K562 (cell line): ENCODE measurements at regions not wholly inside any gene's neighbourhood (a gene's known extent, or its start where the extent isn't known, plus 50 kb on each side); places are given as distances from the start of the nearest gene placed in this dataset.

Source experiments
- ATAC-seq: fragments of 200-7000 bp; cut with Tn5 transposase; 3 replicates; pipeline ENCODE4 v1.9.1; 2020; ENCODE audit warnings: moderate library complexity
- BruUV-seq: library from RNA; stranded (reverse); fragments of 400-500 nt; replicated peaks from 2 replicates; lab custom pipeline; 2021; lab: Mats Ljungman, UMichigan
- CTCF ChIA-PET: fragments of 300-600 bp; formaldehyde crosslinking; extraction: SDS; loops from one replicate; lab custom pipeline; 2021; ENCODE audit warnings: low intra/inter-chr PET ratio; lab: Yijun Ruan, JAX
- POLR2A ChIA-PET: fragments of 300-600, 350-650 bp; sonication (Branson Sonifier 250); formaldehyde crosslinking; extraction: SDS; loops from one replicate; lab custom pipeline; 2021; ENCODE audit warnings: antibody characterized with exemption, inconsistent platforms; lab: Yijun Ruan, JAX
- DNase-seq, 4 experiments: peaks; one replicate each; pipeline versions ENCODE4 v3.0.0 to v3.0.0-alpha.2; 2011 to 2018; ENCODE audit warnings: low spot score in 3 of 4, mixed read lengths in 3 of 4; ENCODE audit errors: extremely low read depth in 1 of 4
- FAIRE-seq: peaks from 2 replicates; lab custom pipeline; 2011; peaks lifted over from hg19 to GRCh38; lab: Jason Lieb, UNC
- H2AFZ ChIP-seq: 2 replicates; pipeline ENCODE4 v1.6.0; 2011; ENCODE audit warnings: low read depth, low read length, control low read depth, inconsistent platforms
- H3K27ac ChIP-seq: fragments of 200-600 bp; 3 replicates; pipeline ENCODE4 v1.8.0; 2011; ENCODE audit warnings: low read depth, mild to moderate bottlenecking, control low read depth, inconsistent platforms, low read length, moderate library complexity, mixed read lengths; ENCODE audit errors: extremely low read depth
- H3K27me3 ChIP-seq, 2 experiments: fragments of 300-600 bp in 1 of 2; 2 replicates in 1 of 2; 3 replicates in 1 of 2; pipeline versions ENCODE4 v1.6.0 to v1.8.0; 2011; ENCODE audit warnings: inconsistent platforms in 2 of 2, low read length in 2 of 2, mild to moderate bottlenecking in 1 of 2, mixed read lengths in 1 of 2, moderate library complexity in 1 of 2; ENCODE audit not compliant: control insufficient read depth in 2 of 2, insufficient read depth in 2 of 2
- H3K36me3 ChIP-seq: fragments of 300-600 bp; 3 replicates; pipeline ENCODE4 v1.8.0; 2011; ENCODE audit warnings: mild to moderate bottlenecking, low read length, inconsistent platforms; ENCODE audit not compliant: control insufficient read depth, insufficient read depth
- H3K4me1 ChIP-seq, 2 experiments: fragments of 200-600 bp in 1 of 2; replicated peaks in 1 of 2; 2 replicates in 1 of 2; 3 replicates in 1 of 2; pipeline versions ENCODE4 v1.5.1 to v1.8.0; 2011; ENCODE audit warnings: inconsistent platforms in 2 of 2, low read length in 2 of 2, mild to moderate bottlenecking in 1 of 2, mixed read lengths in 1 of 2, moderate library complexity in 1 of 2; ENCODE audit not compliant: control insufficient read depth in 2 of 2, insufficient read depth in 2 of 2
- H3K4me2 ChIP-seq: 2 replicates; pipeline ENCODE4 v1.6.1; 2011; ENCODE audit warnings: low read length, control low read depth, inconsistent platforms, mixed read lengths; ENCODE audit not compliant: insufficient read depth
- H3K4me3 ChIP-seq: fragments of 200-600 bp; sonication (generic), shearing (Covaris generic); 2 replicates; pipeline ENCODE4 v1.5.1; 2016; ENCODE audit warnings: control low read depth, inconsistent platforms
- H3K79me2 ChIP-seq: fragments of 200-600 bp; 3 replicates; pipeline ENCODE4 v1.8.0; 2011; ENCODE audit warnings: low read length, inconsistent platforms; ENCODE audit not compliant: control insufficient read depth, insufficient read depth
- H3K9ac ChIP-seq, 2 experiments: 2 replicates each; pipeline versions ENCODE4 v1.6.0 to v1.6.1; 2011; ENCODE audit warnings: low read depth in 2 of 2, low read length in 2 of 2, control low read depth in 1 of 2, inconsistent platforms in 1 of 2, mild to moderate bottlenecking in 1 of 2, mixed read lengths in 1 of 2; ENCODE audit not compliant: insufficient read depth in 1 of 2
- H3K9me1 ChIP-seq: one replicate; pipeline ENCODE4 v1.6.0; 2011; ENCODE audit warnings: inconsistent platforms, mild to moderate bottlenecking, low read length, moderate library complexity; ENCODE audit not compliant: control insufficient read depth, insufficient read depth
- H3K9me3 ChIP-seq: replicated peaks from 2 replicates; pipeline ENCODE4 v1.5.1; 2011; ENCODE audit warnings: low read depth, low read length, inconsistent platforms; ENCODE audit not compliant: control insufficient read depth, insufficient read depth
- H4K20me1 ChIP-seq: replicated peaks from 2 replicates; pipeline ENCODE4 v1.6.1; 2011; ENCODE audit warnings: low read length, inconsistent platforms, mixed read lengths; ENCODE audit not compliant: control insufficient read depth, insufficient read depth
- CGGBP1 ChIP-seq: fragments of 250-450 bp; sonication (Bioruptor Pico); IDR thresholded peaks from 2 replicates; pipeline ENCODE4 v1.9.0; 2021; ENCODE audit warnings: mild to moderate bottlenecking
- HMG20A ChIP-seq: fragments of 450-650 bp; formaldehyde crosslinking; conservative IDR thresholded peaks from 2 replicates; pipeline ENCODE4 v1.4.0; 2020; ENCODE audit warnings: mild to moderate bottlenecking, mixed read lengths
- IFI16 ChIP-seq: fragments of 250-450 bp; sonication (Bioruptor Pico); IDR thresholded peaks from 2 replicates; pipeline ENCODE4 v2.1.2; 2022; ENCODE audit warnings: mild to moderate bottlenecking, inconsistent platforms
- KLF16 ChIP-seq: IDR thresholded peaks from 2 replicates; pipeline ENCODE4 v1.6.1; 2016; ENCODE audit warnings: antibody characterized with exemption
- MCM7 ChIP-seq, 2 experiments: fragments of 450-650 bp; IDR thresholded peaks; 2 replicates each; pipeline ENCODE4 v1.6.1; 2016 to 2018
- NFXL1 ChIP-seq: fragments of 450-650 bp; formaldehyde crosslinking; IDR thresholded peaks from 2 replicates; pipeline ENCODE4 v1.4.0; 2021; ENCODE audit warnings: mild to moderate bottlenecking
- RB1 ChIP-seq: fragments of 450-650 bp; IDR thresholded peaks from 2 replicates; pipeline ENCODE4 v1.6.1; 2017; ENCODE audit warnings: low read depth, mild to moderate bottlenecking
- RBM14 ChIP-seq: fragments of 200-400 bp; formaldehyde crosslinking; IDR thresholded peaks from 2 replicates; pipeline ENCODE4 v1.6.1; 2018; ENCODE audit warnings: low read depth, mild to moderate bottlenecking, low read length, moderate library complexity, borderline replicate concordance; ENCODE audit not compliant: insufficient read depth
- SETDB1 ChIP-seq: IDR thresholded peaks from one replicate; pipeline ENCODE4 v1.6.1; 2012; ENCODE audit warnings: low read length, control low read depth, inconsistent platforms
- TCF7L2 ChIP-seq: fragments of 150-350 bp; IDR thresholded peaks from 2 replicates; pipeline ENCODE4 v1.6.1; 2016; ENCODE audit warnings: low read depth, mild to moderate bottlenecking, low read length, moderate library complexity
- THAP12 ChIP-seq: fragments of 250-450 bp; sonication (Bioruptor Pico); IDR thresholded peaks from 2 replicates; pipeline ENCODE4 v1.9.0; 2021; ENCODE audit warnings: mild to moderate bottlenecking, inconsistent platforms
- ZNF347 ChIP-seq: fragments of 450-650 bp; formaldehyde crosslinking; IDR thresholded peaks from 2 replicates; pipeline ENCODE4 v1.4.0; 2020; ENCODE audit warnings: low read depth, mild to moderate bottlenecking, moderate library complexity
- WGBS: fragments of 100-300 bp; shearing (Covaris generic); methylation state at CpG from one replicate; pipeline ENCODE4 v1.1.6; 2016; ENCODE audit warnings: low coverage, mixed read lengths; ENCODE audit not compliant: insufficient coverage; ENCODE audit errors: missing lambda C conversion rate; 5-methylcytosine and 5-hydroxymethylcytosine counted together
- in situ Hi-C: fragments of 300-500 bp; cut with MboI; formaldehyde crosslinking; loops from 4 replicates; pipeline ENCODE4 v1.15.0; 2018; ENCODE audit warnings: inconsistent platforms, mixed read lengths
- intact Hi-C: fragments of 100-400 bp; cut with micrococcal nuclease; formaldehyde crosslinking; loops from 2 replicates; pipeline ENCODE4 v1.14.2; 2022
- TF ChIP-seq, protein P1 (sequence below): sonication (generic); formaldehyde crosslinking; IDR thresholded peaks from 2 replicates; pipeline ENCODE4 v1.5.0; 2020; ENCODE audit warnings: missing genetic modification reagents
- TF ChIP-seq, protein P2 (sequence below): fragments of 250-450 bp; sonication (Bioruptor Pico); IDR thresholded peaks from 2 replicates; pipeline ENCODE4 v1.5.0; 2022; ENCODE audit warnings: mild to moderate bottlenecking

- CTCF ChIA-PET, result no interaction called here
- no peak overlapping the region for H3K4me3 ChIP-seq
- H3K27me3 ChIP-seq, result peaks cover 0 to 4% of the 10 kb centered on the region in 2 experiments; a peak in 3 of 5 replicates
- H3K9ac ChIP-seq, result no peak overlapping the region
- intact Hi-C loops, result no loop called here
- H3K27ac ChIP-seq, result no peak overlapping the region
- no TSS peak for BruUV-seq
- H2AFZ ChIP-seq, result no peak overlapping the region
- 0% methylated on average over 5 of the region's 6 CpGs for WGBS
- FAIRE-seq (no peak), DNase-seq (no peak), ATAC-seq (no peak)
- H3K36me3 ChIP-seq, result no peaks in the 10 kb centered on the region
- in situ Hi-C loops, result no loop called here
- no peaks in the 10 kb centered on the region for H3K9me1 ChIP-seq
- TF ChIP-seq ZNF347 (no peak), HMG20A (CRISPR knock-in tag) (no peak), SETDB1 (no peak), RBM14 (no peak), CGGBP1 (no peak), TCF7L2 (no peak), THAP12 (no peak), MCM7 (IDR thresholded peaks at IDR 0.05) (no peak), IFI16 (CRISPR knock-in tag) (no peak), RB1 (no peak), NFXL1 (CRISPR knock-in tag) (no peak), KLF16 (no peak)
- TF ChIP-seq, protein P1, sequence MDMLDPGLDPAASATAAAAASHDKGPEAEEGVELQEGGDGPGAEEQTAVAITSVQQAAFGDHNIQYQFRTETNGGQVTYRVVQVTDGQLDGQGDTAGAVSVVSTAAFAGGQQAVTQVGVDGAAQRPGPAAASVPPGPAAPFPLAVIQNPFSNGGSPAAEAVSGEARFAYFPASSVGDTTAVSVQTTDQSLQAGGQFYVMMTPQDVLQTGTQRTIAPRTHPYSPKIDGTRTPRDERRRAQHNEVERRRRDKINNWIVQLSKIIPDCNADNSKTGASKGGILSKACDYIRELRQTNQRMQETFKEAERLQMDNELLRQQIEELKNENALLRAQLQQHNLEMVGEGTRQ (CRISPR knock-in tag), result no peak
- TF ChIP-seq, protein P2, sequence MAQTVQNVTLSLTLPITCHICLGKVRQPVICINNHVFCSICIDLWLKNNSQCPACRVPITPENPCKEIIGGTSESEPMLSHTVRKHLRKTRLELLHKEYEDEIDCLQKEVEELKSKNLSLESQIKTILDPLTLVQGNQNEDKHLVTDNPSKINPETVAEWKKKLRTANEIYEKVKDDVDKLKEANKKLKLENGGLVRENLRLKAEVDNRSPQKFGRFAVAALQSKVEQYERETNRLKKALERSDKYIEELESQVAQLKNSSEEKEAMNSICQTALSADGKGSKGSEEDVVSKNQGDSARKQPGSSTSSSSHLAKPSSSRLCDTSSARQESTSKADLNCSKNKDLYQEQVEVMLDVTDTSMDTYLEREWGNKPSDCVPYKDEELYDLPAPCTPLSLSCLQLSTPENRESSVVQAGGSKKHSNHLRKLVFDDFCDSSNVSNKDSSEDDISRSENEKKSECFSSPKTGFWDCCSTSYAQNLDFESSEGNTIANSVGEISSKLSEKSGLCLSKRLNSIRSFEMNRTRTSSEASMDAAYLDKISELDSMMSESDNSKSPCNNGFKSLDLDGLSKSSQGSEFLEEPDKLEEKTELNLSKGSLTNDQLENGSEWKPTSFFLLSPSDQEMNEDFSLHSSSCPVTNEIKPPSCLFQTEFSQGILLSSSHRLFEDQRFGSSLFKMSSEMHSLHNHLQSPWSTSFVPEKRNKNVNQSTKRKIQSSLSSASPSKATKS, result no peak
- no peaks in the 10 kb centered on the region for H4K20me1 ChIP-seq
- no peaks in the 10 kb centered on the region for H3K9me3 ChIP-seq
- H3K4me2 ChIP-seq, result no peak overlapping the region
- H3K4me1 ChIP-seq, result no peaks in the 10 kb centered on the region; a peak in 1 of 5 replicates
- no peaks in the 10 kb centered on the region for H3K79me2 ChIP-seq
- POLR2A ChIA-PET, result no interaction called here
Measured at GRCh38 chr10:8137272-8137681, 82.8 kb downstream of the GATA3 start.
